OCI-LY1 (cell line): ENCODE measurements at regions not wholly inside any gene's neighbourhood (a gene's known extent, or its start where the extent isn't known, plus 50 kb on each side); places are given as distances from the start of the nearest gene placed in this dataset.

Source experiments
- EZH2 ChIP-seq: fragments of 200-600 bp; sonication (generic), shearing (Covaris generic); IDR thresholded peaks from 2 replicates; pipeline ENCODE4 v1.8.0; 2017; ENCODE audit warnings: borderline replicate concordance, mixed run types, mild to moderate bottlenecking, antibody characterized with exemption, low read length, moderate library complexity, mixed read lengths
- TF ChIP-seq, protein P1 (sequence below): fragments of 200-600 bp; sonication (generic), shearing (Covaris generic); IDR thresholded peaks from 2 replicates; pipeline ENCODE4 v1.5.1; 2017; ENCODE audit warnings: mild to moderate bottlenecking, antibody characterized with exemption, low read length, moderate library complexity, mixed read lengths

- TF ChIP-seq, protein P1, sequence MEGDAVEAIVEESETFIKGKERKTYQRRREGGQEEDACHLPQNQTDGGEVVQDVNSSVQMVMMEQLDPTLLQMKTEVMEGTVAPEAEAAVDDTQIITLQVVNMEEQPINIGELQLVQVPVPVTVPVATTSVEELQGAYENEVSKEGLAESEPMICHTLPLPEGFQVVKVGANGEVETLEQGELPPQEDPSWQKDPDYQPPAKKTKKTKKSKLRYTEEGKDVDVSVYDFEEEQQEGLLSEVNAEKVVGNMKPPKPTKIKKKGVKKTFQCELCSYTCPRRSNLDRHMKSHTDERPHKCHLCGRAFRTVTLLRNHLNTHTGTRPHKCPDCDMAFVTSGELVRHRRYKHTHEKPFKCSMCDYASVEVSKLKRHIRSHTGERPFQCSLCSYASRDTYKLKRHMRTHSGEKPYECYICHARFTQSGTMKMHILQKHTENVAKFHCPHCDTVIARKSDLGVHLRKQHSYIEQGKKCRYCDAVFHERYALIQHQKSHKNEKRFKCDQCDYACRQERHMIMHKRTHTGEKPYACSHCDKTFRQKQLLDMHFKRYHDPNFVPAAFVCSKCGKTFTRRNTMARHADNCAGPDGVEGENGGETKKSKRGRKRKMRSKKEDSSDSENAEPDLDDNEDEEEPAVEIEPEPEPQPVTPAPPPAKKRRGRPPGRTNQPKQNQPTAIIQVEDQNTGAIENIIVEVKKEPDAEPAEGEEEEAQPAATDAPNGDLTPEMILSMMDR: no peak
- no peak for TF ChIP-seq EZH2
These were observed 114.9 kb upstream of the MYCN start for GRCh38 chr2:15825276-15825980.
